SK-N-SH treated with all-trans-retinoic acid at 6 μM for 48 hours (cell line): ENCODE measurements at regions not wholly inside any gene's neighbourhood (a gene's known extent, or its start where the extent isn't known, plus 50 kb on each side); places are given as distances from the start of the nearest gene placed in this dataset.

Experiments
- ATAC-seq: fragments of 200-7000 bp; cut with Tn5 transposase; 3 replicates; pipeline ENCODE4 v1.9.1; 2020; ENCODE audit warnings: mild to moderate bottlenecking, moderate library complexity
- ARNTL ChIP-seq: fragments of 450-650 bp; formaldehyde crosslinking; IDR thresholded peaks from 2 replicates; pipeline ENCODE4 v1.5.0; 2020; ENCODE audit warnings: low read depth, mild to moderate bottlenecking, moderate library complexity, borderline replicate concordance
- BACH2 ChIP-seq: fragments of 250-450 bp; sonication (Bioruptor Pico); IDR thresholded peaks from 2 replicates; pipeline ENCODE4 v1.9.0; 2021; ENCODE audit warnings: mild to moderate bottlenecking, borderline replicate concordance
- CSDC2 ChIP-seq: fragments of 250-450 bp; sonication (Bioruptor Pico); IDR thresholded peaks from 2 replicates; pipeline ENCODE4 v1.5.0; 2020; ENCODE audit warnings: mild to moderate bottlenecking, moderate library complexity
- ESRRG ChIP-seq: fragments of 250-450 bp; sonication (Bioruptor Pico); IDR thresholded peaks from 2 replicates; pipeline ENCODE4 v1.6.1; 2021; ENCODE audit warnings: mild to moderate bottlenecking
- GLIS3 ChIP-seq: fragments of 250-450 bp; sonication (Bioruptor Pico); IDR thresholded peaks from 2 replicates; pipeline ENCODE4 v1.5.0; 2020; ENCODE audit warnings: mild to moderate bottlenecking, moderate library complexity
- ISL1 ChIP-seq: fragments of 250-450 bp; sonication (Bioruptor Pico); IDR thresholded peaks from 2 replicates; pipeline ENCODE4 v2.1.2; 2022; ENCODE audit warnings: mild to moderate bottlenecking, moderate library complexity
- PPARA ChIP-seq: fragments of 250-450 bp; sonication (Bioruptor Pico); IDR thresholded peaks from 2 replicates; pipeline ENCODE4 v1.5.0; 2020; ENCODE audit warnings: mild to moderate bottlenecking, borderline replicate concordance
- RARB ChIP-seq: fragments of 250-450 bp; sonication (Bioruptor Pico); IDR thresholded peaks from 2 replicates; pipeline ENCODE4 v1.8.0; 2021; ENCODE audit warnings: mild to moderate bottlenecking, moderate library complexity
- SNAI2 ChIP-seq: fragments of 250-450 bp; sonication (Bioruptor Pico); IDR thresholded peaks from 2 replicates; pipeline ENCODE4 v1.5.0; 2020; ENCODE audit warnings: mild to moderate bottlenecking, moderate library complexity
- TCF4 ChIP-seq: fragments of 250-450 bp; sonication (Bioruptor Pico); IDR thresholded peaks from 2 replicates; pipeline ENCODE4 v1.8.0; 2021; ENCODE audit warnings: mild to moderate bottlenecking, moderate library complexity, borderline replicate concordance
- TOX ChIP-seq: fragments of 250-450 bp; sonication (Bioruptor Pico); IDR thresholded peaks from 2 replicates; pipeline ENCODE4 v1.8.0; 2021; ENCODE audit warnings: mild to moderate bottlenecking, moderate library complexity, borderline replicate concordance
- ZC3H10 ChIP-seq: fragments of 250-450 bp; sonication (Bioruptor Pico); IDR thresholded peaks from 2 replicates; pipeline ENCODE4 v1.5.1; 2021; ENCODE audit warnings: mild to moderate bottlenecking, moderate library complexity
- ZFP3 ChIP-seq: fragments of 250-450 bp; sonication (Bioruptor Pico); IDR thresholded peaks from 2 replicates; pipeline ENCODE4 v1.5.0; 2020; ENCODE audit warnings: mild to moderate bottlenecking, moderate library complexity
- ZFP30 ChIP-seq: fragments of 450-650 bp; formaldehyde crosslinking; IDR thresholded peaks from 2 replicates; pipeline ENCODE4 v1.5.0; 2022; ENCODE audit warnings: mild to moderate bottlenecking, moderate library complexity
- ZNF565 ChIP-seq: fragments of 450-650 bp; formaldehyde crosslinking; conservative IDR thresholded peaks from 2 replicates; pipeline ENCODE4 v1.5.0; 2020; ENCODE audit warnings: low read depth, mild to moderate bottlenecking, moderate library complexity
- ZNF70 ChIP-seq: fragments of 450-650 bp; formaldehyde crosslinking; IDR thresholded peaks from 2 replicates; pipeline ENCODE4 v1.5.0; 2020; ENCODE audit warnings: mild to moderate bottlenecking, moderate library complexity
- ZNF8 ChIP-seq: fragments of 450-650 bp; formaldehyde crosslinking; IDR thresholded peaks from 2 replicates; pipeline ENCODE4 v1.5.0; 2020; ENCODE audit warnings: mild to moderate bottlenecking, moderate library complexity
- TF ChIP-seq, protein P1 (sequence below): fragments of 250-450 bp; sonication (Bioruptor Pico); IDR thresholded peaks from 2 replicates; pipeline ENCODE4 v1.5.0; 2020; ENCODE audit warnings: mild to moderate bottlenecking, moderate library complexity
- TF ChIP-seq, protein P2 (sequence below): fragments of 250-450 bp; sonication (Bioruptor Pico); IDR thresholded peaks from 2 replicates; pipeline ENCODE4 v1.5.1; 2021; ENCODE audit warnings: mild to moderate bottlenecking, moderate library complexity
- TF ChIP-seq, protein P3 (sequence below): fragments of 250-450 bp; sonication (Bioruptor Pico); IDR thresholded peaks from 2 replicates; pipeline ENCODE4 v1.5.1; 2020; ENCODE audit warnings: low read depth, mild to moderate bottlenecking, moderate library complexity
- TF ChIP-seq, protein P4 (sequence below): fragments of 250-450 bp; sonication (Bioruptor Pico); IDR thresholded peaks from 2 replicates; pipeline ENCODE4 v1.8.0; 2020; ENCODE audit warnings: mild to moderate bottlenecking, moderate library complexity, borderline replicate concordance

DNA sequence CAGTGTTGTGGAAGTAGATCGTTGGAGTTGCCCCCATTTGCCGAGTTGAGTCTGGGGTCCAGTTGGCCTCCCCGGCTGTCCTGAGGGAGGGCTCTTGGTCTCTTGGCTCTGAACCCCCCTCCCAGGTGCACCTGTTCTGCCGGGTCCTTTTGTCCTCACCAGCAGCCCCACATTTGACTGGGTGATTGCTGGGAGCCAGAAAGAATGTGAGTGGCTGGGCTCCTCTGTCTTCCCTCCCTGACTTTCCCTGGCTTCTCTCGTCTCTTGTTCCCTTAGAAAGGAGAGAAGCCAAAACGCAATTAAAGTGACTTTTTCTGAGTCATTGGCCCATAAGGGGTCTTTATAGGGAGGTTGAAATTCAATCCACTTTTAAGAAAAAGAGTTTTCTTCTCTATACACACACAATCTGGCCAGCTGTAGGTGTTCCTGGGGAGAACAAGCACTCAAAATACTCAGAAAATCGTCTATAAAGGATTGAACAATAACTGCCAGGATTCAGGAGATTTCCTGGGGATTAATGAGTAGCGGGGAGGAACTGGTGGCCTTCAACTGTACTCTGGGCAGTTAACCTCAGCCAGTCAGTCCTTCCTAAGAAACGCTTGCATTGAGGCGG lies 131.0 kb downstream of the TMEM182 start:
- ATAC-seq = no peak
- TF ChIP-seq, protein P1, sequence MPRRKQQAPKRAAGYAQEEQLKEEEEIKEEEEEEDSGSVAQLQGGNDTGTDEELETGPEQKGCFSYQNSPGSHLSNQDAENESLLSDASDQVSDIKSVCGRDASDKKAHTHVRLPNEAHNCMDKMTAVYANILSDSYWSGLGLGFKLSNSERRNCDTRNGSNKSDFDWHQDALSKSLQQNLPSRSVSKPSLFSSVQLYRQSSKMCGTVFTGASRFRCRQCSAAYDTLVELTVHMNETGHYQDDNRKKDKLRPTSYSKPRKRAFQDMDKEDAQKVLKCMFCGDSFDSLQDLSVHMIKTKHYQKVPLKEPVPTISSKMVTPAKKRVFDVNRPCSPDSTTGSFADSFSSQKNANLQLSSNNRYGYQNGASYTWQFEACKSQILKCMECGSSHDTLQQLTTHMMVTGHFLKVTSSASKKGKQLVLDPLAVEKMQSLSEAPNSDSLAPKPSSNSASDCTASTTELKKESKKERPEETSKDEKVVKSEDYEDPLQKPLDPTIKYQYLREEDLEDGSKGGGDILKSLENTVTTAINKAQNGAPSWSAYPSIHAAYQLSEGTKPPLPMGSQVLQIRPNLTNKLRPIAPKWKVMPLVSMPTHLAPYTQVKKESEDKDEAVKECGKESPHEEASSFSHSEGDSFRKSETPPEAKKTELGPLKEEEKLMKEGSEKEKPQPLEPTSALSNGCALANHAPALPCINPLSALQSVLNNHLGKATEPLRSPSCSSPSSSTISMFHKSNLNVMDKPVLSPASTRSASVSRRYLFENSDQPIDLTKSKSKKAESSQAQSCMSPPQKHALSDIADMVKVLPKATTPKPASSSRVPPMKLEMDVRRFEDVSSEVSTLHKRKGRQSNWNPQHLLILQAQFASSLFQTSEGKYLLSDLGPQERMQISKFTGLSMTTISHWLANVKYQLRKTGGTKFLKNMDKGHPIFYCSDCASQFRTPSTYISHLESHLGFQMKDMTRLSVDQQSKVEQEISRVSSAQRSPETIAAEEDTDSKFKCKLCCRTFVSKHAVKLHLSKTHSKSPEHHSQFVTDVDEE (CRISPR knock-in tag) = no peak
- TF ChIP-seq RARB (CRISPR knock-in tag) (no peak), PPARA (no peak), TOX (CRISPR knock-in tag) (no peak), GLIS3 (no peak), BACH2 (CRISPR knock-in tag) (no peak), ZC3H10 (CRISPR knock-in tag) (no peak), ESRRG (no peak), ZFP30 (CRISPR knock-in tag) (no peak), ZNF8 (CRISPR knock-in tag) (no peak), TCF4 (CRISPR knock-in tag) (no peak)
- TF ChIP-seq, protein P2, sequence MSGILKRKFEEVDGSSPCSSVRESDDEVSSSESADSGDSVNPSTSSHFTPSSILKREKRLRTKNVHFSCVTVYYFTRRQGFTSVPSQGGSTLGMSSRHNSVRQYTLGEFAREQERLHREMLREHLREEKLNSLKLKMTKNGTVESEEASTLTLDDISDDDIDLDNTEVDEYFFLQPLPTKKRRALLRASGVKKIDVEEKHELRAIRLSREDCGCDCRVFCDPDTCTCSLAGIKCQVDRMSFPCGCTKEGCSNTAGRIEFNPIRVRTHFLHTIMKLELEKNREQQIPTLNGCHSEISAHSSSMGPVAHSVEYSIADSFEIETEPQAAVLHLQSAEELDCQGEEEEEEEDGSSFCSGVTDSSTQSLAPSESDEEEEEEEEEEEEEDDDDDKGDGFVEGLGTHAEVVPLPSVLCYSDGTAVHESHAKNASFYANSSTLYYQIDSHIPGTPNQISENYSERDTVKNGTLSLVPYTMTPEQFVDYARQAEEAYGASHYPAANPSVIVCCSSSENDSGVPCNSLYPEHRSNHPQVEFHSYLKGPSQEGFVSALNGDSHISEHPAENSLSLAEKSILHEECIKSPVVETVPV (CRISPR knock-in tag) = no peak
- TF ChIP-seq, protein P3, sequence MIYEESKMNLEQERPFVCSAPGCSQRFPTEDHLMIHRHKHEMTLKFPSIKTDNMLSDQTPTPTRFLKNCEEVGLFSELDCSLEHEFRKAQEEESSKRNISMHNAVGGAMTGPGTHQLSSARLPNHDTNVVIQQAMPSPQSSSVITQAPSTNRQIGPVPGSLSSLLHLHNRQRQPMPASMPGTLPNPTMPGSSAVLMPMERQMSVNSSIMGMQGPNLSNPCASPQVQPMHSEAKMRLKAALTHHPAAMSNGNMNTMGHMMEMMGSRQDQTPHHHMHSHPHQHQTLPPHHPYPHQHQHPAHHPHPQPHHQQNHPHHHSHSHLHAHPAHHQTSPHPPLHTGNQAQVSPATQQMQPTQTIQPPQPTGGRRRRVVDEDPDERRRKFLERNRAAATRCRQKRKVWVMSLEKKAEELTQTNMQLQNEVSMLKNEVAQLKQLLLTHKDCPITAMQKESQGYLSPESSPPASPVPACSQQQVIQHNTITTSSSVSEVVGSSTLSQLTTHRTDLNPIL (CRISPR knock-in tag) = no peak

DNA sequence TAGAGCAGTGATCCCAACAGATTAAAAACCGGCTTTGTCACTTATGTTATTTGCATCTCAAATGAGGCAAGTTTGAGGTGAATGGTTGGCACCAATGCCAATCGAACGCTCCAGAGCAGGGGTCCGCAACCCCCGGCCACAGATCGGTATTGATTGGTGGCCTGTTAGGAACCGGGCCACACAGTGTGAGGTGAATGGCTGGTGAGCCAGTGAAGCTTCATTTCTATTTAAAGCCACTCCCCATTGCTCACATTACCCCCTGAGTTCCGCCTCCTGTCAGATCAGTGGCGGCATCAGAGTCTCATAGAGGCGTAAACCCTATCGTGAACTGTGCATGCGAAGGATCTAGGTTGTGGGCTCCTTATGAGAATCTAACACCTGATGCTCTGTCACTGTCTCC lies 132.0 kb downstream of the TMEM182 start:
- ATAC-seq = no peak
- TF ChIP-seq GLIS3 (no peak), ARNTL (no peak), ZNF565 (CRISPR knock-in tag) (no peak), ZFP3 (no peak), BACH2 (CRISPR knock-in tag) (no peak), ZNF70 (no peak), TOX (CRISPR knock-in tag) (no peak), SNAI2 (CRISPR knock-in tag) (no peak), TCF4 (CRISPR knock-in tag) (no peak), ISL1 (no peak), PPARA (no peak), ZNF8 (CRISPR knock-in tag) (no peak), CSDC2 (no peak)
- TF ChIP-seq, protein P1 (CRISPR knock-in tag) = no peak
- TF ChIP-seq, protein P2 (CRISPR knock-in tag) = no peak
- TF ChIP-seq, protein P4, sequence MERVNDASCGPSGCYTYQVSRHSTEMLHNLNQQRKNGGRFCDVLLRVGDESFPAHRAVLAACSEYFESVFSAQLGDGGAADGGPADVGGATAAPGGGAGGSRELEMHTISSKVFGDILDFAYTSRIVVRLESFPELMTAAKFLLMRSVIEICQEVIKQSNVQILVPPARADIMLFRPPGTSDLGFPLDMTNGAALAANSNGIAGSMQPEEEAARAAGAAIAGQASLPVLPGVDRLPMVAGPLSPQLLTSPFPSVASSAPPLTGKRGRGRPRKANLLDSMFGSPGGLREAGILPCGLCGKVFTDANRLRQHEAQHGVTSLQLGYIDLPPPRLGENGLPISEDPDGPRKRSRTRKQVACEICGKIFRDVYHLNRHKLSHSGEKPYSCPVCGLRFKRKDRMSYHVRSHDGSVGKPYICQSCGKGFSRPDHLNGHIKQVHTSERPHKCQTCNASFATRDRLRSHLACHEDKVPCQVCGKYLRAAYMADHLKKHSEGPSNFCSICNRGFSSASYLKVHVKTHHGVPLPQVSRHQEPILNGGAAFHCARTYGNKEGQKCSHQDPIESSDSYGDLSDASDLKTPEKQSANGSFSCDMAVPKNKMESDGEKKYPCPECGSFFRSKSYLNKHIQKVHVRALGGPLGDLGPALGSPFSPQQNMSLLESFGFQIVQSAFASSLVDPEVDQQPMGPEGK (CRISPR knock-in tag) = no peak
- TF ChIP-seq, protein P3 (CRISPR knock-in tag) = no peak
